DND-41 (cell line): ENCODE measurements at regions not wholly inside any gene's neighbourhood (a gene's known extent, or its start where the extent isn't known, plus 50 kb on each side); places are given as distances from the start of the nearest gene placed in this dataset.

ENCODE experiments used
- ATAC-seq: fragments of 200-7000 bp; cut with Tn5 transposase; 3 replicates; pipeline ENCODE4 v1.9.1; 2021; ENCODE audit warnings: low read depth; ENCODE audit not compliant: insufficient read depth
- DNase-seq: peaks from one replicate; pipeline ENCODE4 v3.0.0-alpha.2; 2020
- H2AFZ ChIP-seq: 2 replicates; pipeline ENCODE4 v1.6.0; 2012; ENCODE audit warnings: low read depth, low read length
- H3K27ac ChIP-seq: 2 replicates; pipeline ENCODE4 v1.5.1; 2012; ENCODE audit warnings: low read length, inconsistent platforms
- H3K27me3 ChIP-seq: fragments of 200-600 bp; sonication (generic); 2 replicates; pipeline ENCODE4 v1.6.0; 2012; ENCODE audit warnings: low read length, mild to moderate bottlenecking, inconsistent platforms; ENCODE audit not compliant: insufficient read depth, poor library complexity
- H3K36me3 ChIP-seq: 2 replicates; pipeline ENCODE4 v1.5.1; 2012; ENCODE audit warnings: low read length, inconsistent platforms; ENCODE audit not compliant: insufficient read depth
- H3K4me1 ChIP-seq: 2 replicates; pipeline ENCODE4 v1.5.1; 2012; ENCODE audit warnings: mild to moderate bottlenecking, low read length; ENCODE audit not compliant: insufficient read depth
- H3K4me2 ChIP-seq: 2 replicates; pipeline ENCODE4 v1.6.0; 2012; ENCODE audit warnings: mild to moderate bottlenecking, moderate library complexity, low read length, inconsistent platforms; ENCODE audit not compliant: insufficient read depth
- H3K4me3 ChIP-seq, 2 experiments: fragments of 200-600 bp in 1 of 2; shearing (Covaris generic) in 1 of 2; 2 replicates each; pipeline ENCODE4 v1.5.1; 2012 to 2016; ENCODE audit warnings: inconsistent platforms in 2 of 2, low read length in 2 of 2, mild to moderate bottlenecking in 2 of 2, low read depth in 1 of 2, moderate library complexity in 1 of 2
- H3K79me2 ChIP-seq: 2 replicates; pipeline ENCODE4 v1.6.0; 2012; ENCODE audit warnings: low read length, inconsistent platforms; ENCODE audit not compliant: insufficient read depth
- H3K9ac ChIP-seq: 2 replicates; pipeline ENCODE4 v1.6.0; 2012; ENCODE audit warnings: low read depth, mild to moderate bottlenecking, inconsistent platforms, low read length, moderate library complexity
- H3K9me3 ChIP-seq: 2 replicates; pipeline ENCODE4 v1.5.1; 2012; ENCODE audit warnings: low read length, moderate library complexity, mild to moderate bottlenecking, inconsistent platforms; ENCODE audit not compliant: insufficient read depth, severe bottlenecking
- H4K20me1 ChIP-seq: 2 replicates; pipeline ENCODE4 v1.6.0; 2012; ENCODE audit warnings: low read length; ENCODE audit not compliant: insufficient read depth
- CTCF ChIP-seq: IDR thresholded peaks from 2 replicates; pipeline ENCODE4 v1.5.1; 2012; ENCODE audit warnings: borderline replicate concordance, low read length, moderate library complexity, mild to moderate bottlenecking; ENCODE audit not compliant: poor library complexity, severe bottlenecking; ENCODE audit errors: extremely low read depth
- EZH2 ChIP-seq: IDR thresholded peaks from 3 replicates; pipeline ENCODE4 v1.6.1; 2012; ENCODE audit warnings: borderline replicate concordance, low read depth, mild to moderate bottlenecking, moderate library complexity, low read length, inconsistent platforms; ENCODE audit not compliant: severe bottlenecking

- no peak overlapping the region for H3K4me3 ChIP-seq
- H3K9ac ChIP-seq = no peak overlapping the region
- TF ChIP-seq CTCF (no peak), EZH2 (no peak)
- H3K36me3 ChIP-seq = no peaks in the 10 kb centered on the region
- H3K27ac ChIP-seq = no peak overlapping the region
- DNase-seq (no peak), ATAC-seq (no peak)
- H3K4me2 ChIP-seq = no peak overlapping the region
- no peaks in the 10 kb centered on the region for H3K79me2 ChIP-seq
- H3K9me3 ChIP-seq = no peaks in the 10 kb centered on the region
- no peaks in the 10 kb centered on the region for H3K27me3 ChIP-seq
- H4K20me1 ChIP-seq = no peaks in the 10 kb centered on the region
- H3K4me1 ChIP-seq = no peaks in the 10 kb centered on the region
- no peak overlapping the region for H2AFZ ChIP-seq
Measured at GRCh38 chr3:178901204-178901603, 170.4 kb downstream of the ZMAT3 start.

- no peaks in the 10 kb centered on the region for H3K27me3 ChIP-seq
- H3K4me3 ChIP-seq = no peak overlapping the region
- no peaks in the 10 kb centered on the region for H3K4me1 ChIP-seq
- no peaks in the 10 kb centered on the region for H3K9me3 ChIP-seq
- no peak overlapping the region for H3K4me2 ChIP-seq
- no peak overlapping the region for H2AFZ ChIP-seq
- H3K36me3 ChIP-seq = no peaks in the 10 kb centered on the region
- no peaks in the 10 kb centered on the region for H4K20me1 ChIP-seq
- H3K9ac ChIP-seq = no peak overlapping the region
- TF ChIP-seq CTCF (no peak), EZH2 (no peak)
- H3K27ac ChIP-seq = no peak overlapping the region
- no peak for ATAC-seq
- no peaks in the 10 kb centered on the region for H3K79me2 ChIP-seq
- DNase-seq = no peak
Measured at GRCh38 chr3:178900029-178900646, 171.5 kb downstream of the ZMAT3 start.

GRCh38 chr3:178895178-178895789, 176.3 kb downstream of the ZMAT3 start:
- no peak overlapping the region for H3K4me2 ChIP-seq
- no peaks in the 10 kb centered on the region for H4K20me1 ChIP-seq
- DNase-seq = no peak
- no peak overlapping the region for H2AFZ ChIP-seq
- no peak for ATAC-seq
- no peaks in the 10 kb centered on the region for H3K79me2 ChIP-seq
- H3K9ac ChIP-seq = no peak overlapping the region
- H3K36me3 ChIP-seq = no peaks in the 10 kb centered on the region
- H3K4me1 ChIP-seq = no peaks in the 10 kb centered on the region
- H3K9me3 ChIP-seq = no peaks in the 10 kb centered on the region
- no peaks in the 10 kb centered on the region for H3K27me3 ChIP-seq
- H3K4me3 ChIP-seq = no peak overlapping the region
- H3K27ac ChIP-seq = no peak overlapping the region
- TF ChIP-seq EZH2 (no peak), CTCF (no peak)
